ENCODE measurements at regions not wholly inside any gene's neighbourhood (a gene's known extent, or its start where the extent isn't known, plus 50 kb on each side); places are given as distances from the start of the nearest gene placed in this dataset.

DNA sequence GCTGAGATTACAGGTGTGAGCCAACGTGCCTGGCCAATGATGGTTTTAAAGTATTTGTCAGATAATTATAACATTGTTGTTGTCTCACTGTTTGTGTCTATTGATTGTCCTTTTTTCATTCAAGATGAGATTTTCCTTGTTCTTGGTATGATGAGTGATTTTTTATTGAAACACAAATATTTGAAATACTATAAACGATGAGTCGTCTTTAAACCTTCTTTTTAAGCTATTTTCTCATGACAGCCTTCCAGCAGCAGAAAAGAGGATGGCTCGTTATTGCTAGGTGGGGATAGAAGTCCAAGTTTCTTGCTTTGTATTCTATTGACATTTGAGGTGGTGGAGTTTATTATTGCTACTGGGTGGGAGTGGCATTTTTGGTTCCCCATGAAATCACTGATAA lies 61.7 kb upstream of the MDFIC2 start:
- no peak for DNase-seq (ENCODE audit: low read depth)

Data from M059J (cell line).